A549 (cell line): ENCODE measurements at regions not wholly inside any gene's neighbourhood (a gene's known extent, or its start where the extent isn't known, plus 50 kb on each side); places are given as distances from the start of the nearest gene placed in this dataset.

Experiments
- ATAC-seq, 2 experiments: fragments of 200-7000 bp in 1 of 2; fragments of >200 bp in 1 of 2; cut with Nextera tagmentation in 1 of 2; cut with Tn5 transposase in 1 of 2; 3 replicates each; pipeline versions ENCODE4 v1.8.0 to v1.9.1; 2018 to 2020; ENCODE audit warnings: mild to moderate bottlenecking in 1 of 2, moderate library complexity in 1 of 2
- CTCF ChIA-PET: fragments of 300-600 bp; sonication (Branson Sonifier 250); formaldehyde crosslinking; extraction: SDS; loops from one replicate; lab custom pipeline; 2021; ENCODE audit warnings: antibody characterized with exemption, inconsistent platforms; lab: Yijun Ruan, JAX
- POLR2A ChIA-PET: fragments of 350-600 bp; formaldehyde crosslinking; extraction: SDS; loops from one replicate; lab custom pipeline; 2021; ENCODE audit warnings: antibody characterized with exemption, inconsistent platforms; lab: Yijun Ruan, JAX
- DNase-seq, 2 experiments: peaks; one replicate each; pipeline versions ENCODE4 v3.0.0 to v3.0.0-alpha.2; 2011 to 2016; ENCODE audit warnings: low read depth in 1 of 2, low spot score in 1 of 2
- FAIRE-seq: peaks from 2 replicates; lab custom pipeline; 2011; peaks lifted over from hg19 to GRCh38; lab: Jason Lieb, UNC
- H3K27ac ChIP-seq, 2 experiments: fragments of >200 bp; sonication (Bioruptor Twin); formaldehyde crosslinking; 3 replicates each; pipeline ENCODE4 v1.5.1; 2016 to 2017
- H3K4me1 ChIP-seq: fragments of >200 bp; sonication (Bioruptor Twin); formaldehyde crosslinking; 3 replicates; pipeline ENCODE4 v1.6.1; 2016
- H3K4me2 ChIP-seq: fragments of >200 bp; sonication (Bioruptor Twin); formaldehyde crosslinking; 3 replicates; pipeline ENCODE4 v1.6.1; 2016
- H3K4me3 ChIP-seq: fragments of >200 bp; sonication (Bioruptor Twin); formaldehyde crosslinking; 3 replicates; pipeline ENCODE4 v1.5.1; 2016
- H3K9me3 ChIP-seq: fragments of >200 bp; sonication (Bioruptor Twin); formaldehyde crosslinking; 3 replicates; pipeline ENCODE4 v1.6.1; 2016
- BHLHE40 ChIP-seq: IDR thresholded peaks from 2 replicates; pipeline ENCODE4 v1.6.1; 2012; ENCODE audit warnings: low read depth, low read length, inconsistent platforms
- CBX8 ChIP-seq: fragments of 200-600 bp; sonication (generic); IDR thresholded peaks from 2 replicates; pipeline ENCODE4 v1.6.1; 2016
- CEBPB ChIP-seq, 2 experiments: fragments of >200 bp in 1 of 2; sonication (Bioruptor Twin) in 1 of 2; formaldehyde crosslinking in 1 of 2; IDR thresholded peaks; 2 replicates each; pipeline ENCODE4 v1.6.1; 2012 to 2016
- EHF ChIP-seq: fragments of 250-450 bp; sonication (Bioruptor Pico); IDR thresholded peaks from 2 replicates; pipeline ENCODE4 v1.5.0; 2020; ENCODE audit warnings: mild to moderate bottlenecking
- EP300 ChIP-seq, 2 experiments: fragments of >200 bp; sonication (Bioruptor Twin); formaldehyde crosslinking; IDR thresholded peaks; 2 replicates in 1 of 2; 3 replicates in 1 of 2; pipeline ENCODE4 v1.6.1; 2016 to 2017
- FOSB ChIP-seq: fragments of 250-450 bp; sonication (Bioruptor Pico); IDR thresholded peaks from 2 replicates; pipeline ENCODE4 v1.5.0; 2020; ENCODE audit warnings: mild to moderate bottlenecking, moderate library complexity
- FOXS1 ChIP-seq: fragments of 250-450 bp; sonication (Bioruptor Pico); IDR thresholded peaks from 2 replicates; pipeline ENCODE4 v1.5.0; 2020; ENCODE audit warnings: mild to moderate bottlenecking, moderate library complexity
- HMGXB4 ChIP-seq: fragments of 250-450 bp; sonication (Bioruptor Pico); IDR thresholded peaks from 2 replicates; pipeline ENCODE4 v1.5.0; 2021; ENCODE audit warnings: mild to moderate bottlenecking, moderate library complexity, borderline replicate concordance
- HOXA7 ChIP-seq: fragments of 250-450 bp; sonication (Bioruptor Pico); IDR thresholded peaks from 2 replicates; pipeline ENCODE4 v1.5.0; 2020; ENCODE audit warnings: mild to moderate bottlenecking, moderate library complexity
- HOXB13 ChIP-seq: fragments of 250-450 bp; sonication (Bioruptor Pico); IDR thresholded peaks from 2 replicates; pipeline ENCODE4 v1.5.0; 2020; ENCODE audit warnings: low read depth, mild to moderate bottlenecking, moderate library complexity
- HOXB5 ChIP-seq: fragments of 250-450 bp; sonication (Bioruptor Pico); IDR thresholded peaks from 2 replicates; pipeline ENCODE4 v1.5.0; 2020; ENCODE audit warnings: mild to moderate bottlenecking, moderate library complexity
- JUN ChIP-seq, 2 experiments: fragments of >200 bp; sonication (Bioruptor Twin); formaldehyde crosslinking; IDR thresholded peaks; 2 replicates in 1 of 2; 3 replicates in 1 of 2; pipeline ENCODE4 v1.6.1; 2016 to 2017
- JUNB ChIP-seq: fragments of >200 bp; sonication (Bioruptor Twin); formaldehyde crosslinking; IDR thresholded peaks from 2 replicates; pipeline ENCODE4 v1.6.1; 2016
- KDM5A ChIP-seq: fragments of 200-600 bp; sonication (generic); IDR thresholded peaks from 2 replicates; pipeline ENCODE4 v1.6.1; 2016; ENCODE audit warnings: antibody characterized with exemption, mild to moderate bottlenecking
- MAFK ChIP-seq: fragments of 450-650 bp; IDR thresholded peaks from 2 replicates; pipeline ENCODE4 v1.6.1; 2014; ENCODE audit not compliant: partially characterized antibody
- MAX ChIP-seq: IDR thresholded peaks from 2 replicates; pipeline ENCODE4 v1.6.1; 2012
- PBX3 ChIP-seq: IDR thresholded peaks from 2 replicates; pipeline ENCODE4 v1.6.1; 2012
- PHF8 ChIP-seq: fragments of 200-600 bp; sonication (generic); IDR thresholded peaks from 2 replicates; pipeline ENCODE4 v1.6.1; 2016; ENCODE audit warnings: low read depth, mild to moderate bottlenecking, antibody characterized with exemption, moderate library complexity, borderline replicate concordance
- POLR2A ChIP-seq: IDR thresholded peaks from 2 replicates; pipeline ENCODE4 v1.6.1; 2012; ENCODE audit warnings: mild to moderate bottlenecking, low read length
- POLR2AphosphoS2 ChIP-seq: conservative IDR thresholded peaks from 2 replicates; pipeline ENCODE4 v1.6.1; 2012; ENCODE audit warnings: low read length, improper control_type of control experiment, inconsistent platforms
- RCOR1 ChIP-seq: fragments of 150-350 bp; IDR thresholded peaks from 2 replicates; pipeline ENCODE4 v1.6.1; 2014; ENCODE audit warnings: antibody characterized with exemption, low read length, low read depth
- RFX5 ChIP-seq: fragments of 450-650 bp; IDR thresholded peaks from 2 replicates; pipeline ENCODE4 v1.7.1; 2014; ENCODE audit warnings: antibody characterized with exemption, mild to moderate bottlenecking, moderate library complexity
- SMC3 ChIP-seq: fragments of >200 bp; sonication (Bioruptor Twin); formaldehyde crosslinking; IDR thresholded peaks from 3 replicates; pipeline ENCODE4 v1.6.1; 2018; ENCODE audit warnings: inconsistent platforms
- SREBF2 ChIP-seq: fragments of 450-650 bp; IDR thresholded peaks from 2 replicates; pipeline ENCODE4 v1.6.1; 2014; ENCODE audit warnings: mild to moderate bottlenecking, moderate library complexity
- TP53 ChIP-seq: fragments of 250-450 bp; sonication (Bioruptor Pico); IDR thresholded peaks from 2 replicates; pipeline ENCODE4 v1.5.0; 2021; ENCODE audit warnings: mild to moderate bottlenecking, moderate library complexity
- ZC3H11A ChIP-seq: fragments of 450-650 bp; IDR thresholded peaks from 2 replicates; pipeline ENCODE4 v1.6.1; 2014; ENCODE audit warnings: antibody characterized with exemption, mild to moderate bottlenecking
- ZSCAN20 ChIP-seq: fragments of 250-450 bp; sonication (Bioruptor Pico); IDR thresholded peaks from 2 replicates; pipeline ENCODE4 v1.8.0; 2022; ENCODE audit warnings: mild to moderate bottlenecking, moderate library complexity
- WGBS: methylation state at CpG from one replicate; pipeline ENCODE4 v1.1.6; 2017; ENCODE audit errors: missing lambda C conversion rate; 5-methylcytosine and 5-hydroxymethylcytosine counted together
- TF ChIP-seq, protein P1 (sequence below): fragments of >200 bp; sonication (Bioruptor Twin); formaldehyde crosslinking; IDR thresholded peaks from 2 replicates; pipeline ENCODE4 v1.6.1; 2016
- TF ChIP-seq, protein P2 (sequence below): fragments of 450-650 bp; IDR thresholded peaks from 2 replicates; pipeline ENCODE4 v1.6.1; 2014; ENCODE audit warnings: antibody characterized with exemption

GRCh38 chr7:52825611-52826010 is 209.8 kb upstream of the POM121L12 start:
- DNase-seq: no peak
- peaks cover 3% of the 10 kb centered on the region; the same call in 1 of the 3 replicates for H3K9me3 ChIP-seq
- POLR2A ChIA-PET: no interaction called here
- TF ChIP-seq PBX3 (no peak), FOSB (CRISPR knock-in tag) (no peak), SREBF2 (no peak), ZC3H11A (no peak), BHLHE40 (no peak), MAX (no peak), HOXA7 (CRISPR knock-in tag) (no peak), HOXB13 (CRISPR knock-in tag) (no peak), JUNB (no peak), EP300 (IDR thresholded peaks at IDR 0.05) (no peak), CBX8 (no peak)
- TF ChIP-seq, protein P1, sequence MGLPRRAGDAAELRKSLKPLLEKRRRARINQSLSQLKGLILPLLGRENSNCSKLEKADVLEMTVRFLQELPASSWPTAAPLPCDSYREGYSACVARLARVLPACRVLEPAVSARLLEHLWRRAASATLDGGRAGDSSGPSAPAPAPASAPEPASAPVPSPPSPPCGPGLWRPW: no peak
- TF ChIP-seq, protein P2, sequence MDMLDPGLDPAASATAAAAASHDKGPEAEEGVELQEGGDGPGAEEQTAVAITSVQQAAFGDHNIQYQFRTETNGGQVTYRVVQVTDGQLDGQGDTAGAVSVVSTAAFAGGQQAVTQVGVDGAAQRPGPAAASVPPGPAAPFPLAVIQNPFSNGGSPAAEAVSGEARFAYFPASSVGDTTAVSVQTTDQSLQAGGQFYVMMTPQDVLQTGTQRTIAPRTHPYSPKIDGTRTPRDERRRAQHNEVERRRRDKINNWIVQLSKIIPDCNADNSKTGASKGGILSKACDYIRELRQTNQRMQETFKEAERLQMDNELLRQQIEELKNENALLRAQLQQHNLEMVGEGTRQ: no peak
- TF ChIP-seq, all 56 proteins: peak for 0
- H3K27ac ChIP-seq: no peak overlapping the region
- H3K4me2 ChIP-seq: no peak overlapping the region
- 6% methylated on average over 3 of the region's 3 CpGs for WGBS
- H3K4me3 ChIP-seq: no peak overlapping the region
- H3K4me1 ChIP-seq: no peaks in the 10 kb centered on the region
- ATAC-seq (no peak), FAIRE-seq (no peak)
- CTCF ChIA-PET: interaction anchor here (0.7 kb wide), 1 partner anchor 800 kb away, joined by 3 read pairs; no protein-coding TSS in a partner anchor

- CTCF ChIA-PET: no interaction called here
- ATAC-seq (no peak), FAIRE-seq (no peak)
Observed at GRCh38 chr7:52811537-52811936, 223.9 kb upstream of the POM121L12 start.

DNA sequence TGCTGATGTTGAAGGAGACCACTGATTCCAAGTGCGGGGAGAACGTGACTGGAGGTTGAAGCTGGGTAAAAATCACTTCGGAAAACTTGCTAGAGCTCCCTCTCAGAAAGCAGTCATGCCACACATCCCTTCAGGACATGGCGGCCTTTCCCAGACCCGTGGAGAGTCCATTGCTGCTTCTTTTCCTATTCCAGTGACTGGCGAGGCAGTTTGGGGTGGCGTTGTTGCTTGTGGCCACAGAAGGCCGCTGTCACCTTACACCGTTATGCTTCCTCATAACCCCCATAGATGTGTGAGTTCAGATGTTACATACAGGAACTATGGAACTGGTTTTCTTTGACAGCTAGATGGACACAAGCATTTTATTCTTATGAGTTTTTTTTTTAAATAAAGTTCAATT is 235.6 kb upstream of the POM121L12 start:
- CTCF ChIA-PET: no interaction called here
- peak in 1 of 2 experiments; percentile 1 for DNase-seq
- H3K4me1 ChIP-seq: no peaks in the 10 kb centered on the region
- no peak overlapping the region for H3K4me2 ChIP-seq
- TF ChIP-seq RFX5 (no peak), HMGXB4 (CRISPR knock-in tag) (no peak), SMC3 (no peak), EHF (CRISPR knock-in tag) (no peak), HOXB13 (CRISPR knock-in tag) (no peak), JUN (IDR thresholded peaks at IDR 0.05) (no peak), TP53 (CRISPR knock-in tag) (no peak), HOXB5 (CRISPR knock-in tag) (no peak), PHF8 (no peak), ZC3H11A (no peak), FOXS1 (CRISPR knock-in tag) (no peak), KDM5A (no peak), CEBPB (IDR thresholded peaks at IDR 0.05) (no peak), BHLHE40 (no peak), POLR2AphosphoS2 (no peak), ZSCAN20 (CRISPR knock-in tag) (no peak), POLR2A (no peak)
- FAIRE-seq: no peak
- no peaks in the 10 kb centered on the region for H3K9me3 ChIP-seq
- 9% methylated on average over 9 of the region's 9 CpGs for WGBS
- H3K4me3 ChIP-seq: no peak overlapping the region
- no peak overlapping the region for H3K27ac ChIP-seq
- POLR2A ChIA-PET: no interaction called here
- ATAC-seq: no peak

More at GRCh38 chr7:52811537-52811936, 223.9 kb upstream of the POM121L12 start:
- WGBS: 5% methylated on average over 1 of the region's 1 CpG
- POLR2A ChIA-PET: no interaction called here
- Histone ChIP-seq H3K4me1 (no peaks in the 10 kb centered on the region), H3K4me3 (no peak overlapping the region), H3K4me2 (no peak overlapping the region), H3K27ac (no peak overlapping the region), H3K9me3 (no peaks in the 10 kb centered on the region)
- DNase-seq: no peak
- TF ChIP-seq MAX (no peak), RCOR1 (no peak), MAFK (peak; percentile 52), POLR2AphosphoS2 (no peak), ZSCAN20 (CRISPR knock-in tag) (no peak)
